A549 (cell line): ENCODE measurements at regions not wholly inside any gene's neighbourhood (a gene's known extent, or its start where the extent isn't known, plus 50 kb on each side); places are given as distances from the start of the nearest gene placed in this dataset.

ENCODE experiments used
- CEBPB ChIP-seq, 2 experiments: fragments of >200 bp in 1 of 2; sonication (Bioruptor Twin) in 1 of 2; formaldehyde crosslinking in 1 of 2; IDR thresholded peaks; 2 replicates each; pipeline ENCODE4 v1.6.1; 2012 to 2016
- CHD2 ChIP-seq: fragments of 150-350 bp; IDR thresholded peaks from 2 replicates; pipeline ENCODE4 v1.6.1; 2014; ENCODE audit warnings: low read length; ENCODE audit not compliant: partially characterized antibody
- ELK1 ChIP-seq: fragments of 150-350 bp; IDR thresholded peaks from 2 replicates; pipeline ENCODE4 v1.6.1; 2014; ENCODE audit warnings: low read depth, mild to moderate bottlenecking, low read length
- HEYL ChIP-seq: fragments of 250-450 bp; sonication (Bioruptor Pico); IDR thresholded peaks from 2 replicates; pipeline ENCODE4 v1.8.0; 2021; ENCODE audit warnings: mild to moderate bottlenecking, moderate library complexity
- JUN ChIP-seq, 2 experiments: fragments of >200 bp; sonication (Bioruptor Twin); formaldehyde crosslinking; IDR thresholded peaks; 2 replicates in 1 of 2; 3 replicates in 1 of 2; pipeline ENCODE4 v1.6.1; 2016 to 2017
- MAFK ChIP-seq: fragments of 450-650 bp; IDR thresholded peaks from 2 replicates; pipeline ENCODE4 v1.6.1; 2014; ENCODE audit not compliant: partially characterized antibody
- PHF8 ChIP-seq: fragments of 200-600 bp; sonication (generic); IDR thresholded peaks from 2 replicates; pipeline ENCODE4 v1.6.1; 2016; ENCODE audit warnings: low read depth, mild to moderate bottlenecking, antibody characterized with exemption, moderate library complexity, borderline replicate concordance
- POLR2A ChIP-seq: IDR thresholded peaks from 2 replicates; pipeline ENCODE4 v1.6.1; 2012; ENCODE audit warnings: mild to moderate bottlenecking, low read length
- RAD21 ChIP-seq, 2 experiments: fragments of >200 bp in 1 of 2; sonication (Bioruptor Twin) in 1 of 2; formaldehyde crosslinking in 1 of 2; IDR thresholded peaks in 1 of 2; conservative IDR thresholded peaks in 1 of 2; 2 replicates in 1 of 2; 3 replicates in 1 of 2; pipeline ENCODE4 v1.6.1; 2012 to 2018; ENCODE audit warnings: inconsistent platforms in 1 of 2
- REST ChIP-seq: fragments of 200-600 bp; sonication (generic); IDR thresholded peaks from 2 replicates; pipeline ENCODE4 v1.6.1; 2016; ENCODE audit warnings: antibody characterized with exemption, mild to moderate bottlenecking, moderate library complexity
- SMC3 ChIP-seq: fragments of >200 bp; sonication (Bioruptor Twin); formaldehyde crosslinking; IDR thresholded peaks from 3 replicates; pipeline ENCODE4 v1.6.1; 2018; ENCODE audit warnings: inconsistent platforms
- TFCP2L1 ChIP-seq: fragments of 250-450 bp; sonication (Bioruptor Pico); IDR thresholded peaks from 2 replicates; pipeline ENCODE4 v1.5.0; 2021; ENCODE audit warnings: mild to moderate bottlenecking
- ZNF302 ChIP-seq: fragments of 250-450 bp; sonication (Bioruptor Pico); IDR thresholded peaks from 2 replicates; pipeline ENCODE4 v1.9.0; 2021; ENCODE audit warnings: inconsistent platforms, mild to moderate bottlenecking, moderate library complexity
- TF ChIP-seq, protein P1 (sequence below): fragments of >200 bp; sonication (Bioruptor Twin); formaldehyde crosslinking; IDR thresholded peaks from 3 replicates; pipeline ENCODE4 v1.5.1; 2016

DNA sequence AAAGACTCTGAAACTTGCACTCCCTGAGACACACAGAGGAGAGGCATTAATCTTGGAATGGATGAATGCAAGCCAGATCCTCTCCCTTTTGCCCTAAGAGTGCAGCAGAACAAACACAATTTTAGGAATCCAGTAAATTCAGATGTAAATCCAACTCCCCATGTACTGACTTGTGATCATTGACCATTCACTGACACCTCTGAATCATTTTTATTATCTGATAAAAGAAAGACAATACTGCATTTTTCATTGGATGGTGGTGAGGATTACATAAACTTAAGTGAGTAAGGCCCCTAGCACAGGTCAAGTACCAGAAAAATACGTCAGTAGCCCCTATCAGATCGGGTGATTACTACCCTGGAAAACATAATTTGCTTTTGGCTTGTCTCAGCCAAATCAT is 782.9 kb upstream of the API5 start:
- TF ChIP-seq POLR2A (no peak), SMC3 (no peak), CEBPB (IDR thresholded peaks at IDR 0.05) (no peak), CHD2 (no peak), REST (no peak), TFCP2L1 (CRISPR knock-in tag) (no peak), RAD21 (conservative IDR thresholded peaks at IDR 0.05 in 1 of 2, IDR thresholded peaks at IDR 0.05 in 1 of 2) (no peak), ZNF302 (CRISPR knock-in tag) (no peak), ELK1 (no peak), JUN (IDR thresholded peaks at IDR 0.05) (no peak), PHF8 (no peak), MAFK (no peak), HEYL (CRISPR knock-in tag) (no peak)
- TF ChIP-seq, protein P1, sequence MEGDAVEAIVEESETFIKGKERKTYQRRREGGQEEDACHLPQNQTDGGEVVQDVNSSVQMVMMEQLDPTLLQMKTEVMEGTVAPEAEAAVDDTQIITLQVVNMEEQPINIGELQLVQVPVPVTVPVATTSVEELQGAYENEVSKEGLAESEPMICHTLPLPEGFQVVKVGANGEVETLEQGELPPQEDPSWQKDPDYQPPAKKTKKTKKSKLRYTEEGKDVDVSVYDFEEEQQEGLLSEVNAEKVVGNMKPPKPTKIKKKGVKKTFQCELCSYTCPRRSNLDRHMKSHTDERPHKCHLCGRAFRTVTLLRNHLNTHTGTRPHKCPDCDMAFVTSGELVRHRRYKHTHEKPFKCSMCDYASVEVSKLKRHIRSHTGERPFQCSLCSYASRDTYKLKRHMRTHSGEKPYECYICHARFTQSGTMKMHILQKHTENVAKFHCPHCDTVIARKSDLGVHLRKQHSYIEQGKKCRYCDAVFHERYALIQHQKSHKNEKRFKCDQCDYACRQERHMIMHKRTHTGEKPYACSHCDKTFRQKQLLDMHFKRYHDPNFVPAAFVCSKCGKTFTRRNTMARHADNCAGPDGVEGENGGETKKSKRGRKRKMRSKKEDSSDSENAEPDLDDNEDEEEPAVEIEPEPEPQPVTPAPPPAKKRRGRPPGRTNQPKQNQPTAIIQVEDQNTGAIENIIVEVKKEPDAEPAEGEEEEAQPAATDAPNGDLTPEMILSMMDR: no peak
